ENCODE measurements at regions not wholly inside any gene's neighbourhood (a gene's known extent, or its start where the extent isn't known, plus 50 kb on each side); places are given as distances from the start of the nearest gene placed in this dataset.

GRCh38 chr4:24003496-24003895 lies 113.6 kb upstream of the PPARGC1A start:
- no peak overlapping the region for H3K4me3 ChIP-seq (ENCODE audit: low read depth, low read length)
- peak; percentile 7 for DNase-seq (ENCODE audit: low read depth)
- no peak for TF ChIP-seq CTCF (conservative IDR thresholded peaks at IDR 0.05; ENCODE audit: low read depth, low read length)

GRCh38 chr4:24002330-24002966 lies 112.6 kb upstream of the PPARGC1A start:
- TF ChIP-seq CTCF (conservative IDR thresholded peaks at IDR 0.05; ENCODE audit: low read depth, low read length), result no peak
- DNase-seq (ENCODE audit: low read depth), result peak; percentile 10
- H3K4me3 ChIP-seq (ENCODE audit: low read depth, low read length), result no peak overlapping the region

- DNase-seq (ENCODE audit: low read depth), result no peak
- TF ChIP-seq CTCF (conservative IDR thresholded peaks at IDR 0.05; ENCODE audit: low read depth, low read length), result no peak
Observed at GRCh38 chr4:24001486-24002329, 111.9 kb upstream of the PPARGC1A start.

GRCh38 chr4:24000470-24000831 lies 110.6 kb upstream of the PPARGC1A start:
- no peak for DNase-seq (ENCODE audit: low read depth)
- H3K4me3 ChIP-seq (ENCODE audit: low read depth, low read length), result no peak overlapping the region
- no peak for TF ChIP-seq CTCF (conservative IDR thresholded peaks at IDR 0.05; ENCODE audit: low read depth, low read length)

More at GRCh38 chr4:24001486-24002329, 111.9 kb upstream of the PPARGC1A start:
- no peak overlapping the region for H3K4me3 ChIP-seq (ENCODE audit: low read depth, low read length)

- H3K4me3 ChIP-seq (ENCODE audit: low read depth, low read length), result no peak overlapping the region
- TF ChIP-seq CTCF (conservative IDR thresholded peaks at IDR 0.05; ENCODE audit: low read depth, low read length), result no peak
- DNase-seq (ENCODE audit: low read depth), result no peak
Observed at GRCh38 chr4:23999714-24000469, 110.0 kb upstream of the PPARGC1A start.

- no peak overlapping the region for H3K4me3 ChIP-seq (ENCODE audit: low read depth, low read length)
- TF ChIP-seq CTCF (conservative IDR thresholded peaks at IDR 0.05; ENCODE audit: low read depth, low read length), result no peak
- no peak for DNase-seq (ENCODE audit: low read depth)
Observed at GRCh38 chr4:23993373-23993772, 103.5 kb upstream of the PPARGC1A start.

Data from choroid plexus epithelial cell (primary cell).